DMS153 (cell line): ENCODE measurements at regions not wholly inside any gene's neighbourhood (a gene's known extent, or its start where the extent isn't known, plus 50 kb on each side); places are given as distances from the start of the nearest gene placed in this dataset.
A peak's percentile ranks its signal among the peaks of the same experiment; 100 is the strongest.

Experiments used
- DNase-seq: peaks from one replicate; lab custom pipeline; 2025; lab: John Stamatoyannopoulos, UW

DNA sequence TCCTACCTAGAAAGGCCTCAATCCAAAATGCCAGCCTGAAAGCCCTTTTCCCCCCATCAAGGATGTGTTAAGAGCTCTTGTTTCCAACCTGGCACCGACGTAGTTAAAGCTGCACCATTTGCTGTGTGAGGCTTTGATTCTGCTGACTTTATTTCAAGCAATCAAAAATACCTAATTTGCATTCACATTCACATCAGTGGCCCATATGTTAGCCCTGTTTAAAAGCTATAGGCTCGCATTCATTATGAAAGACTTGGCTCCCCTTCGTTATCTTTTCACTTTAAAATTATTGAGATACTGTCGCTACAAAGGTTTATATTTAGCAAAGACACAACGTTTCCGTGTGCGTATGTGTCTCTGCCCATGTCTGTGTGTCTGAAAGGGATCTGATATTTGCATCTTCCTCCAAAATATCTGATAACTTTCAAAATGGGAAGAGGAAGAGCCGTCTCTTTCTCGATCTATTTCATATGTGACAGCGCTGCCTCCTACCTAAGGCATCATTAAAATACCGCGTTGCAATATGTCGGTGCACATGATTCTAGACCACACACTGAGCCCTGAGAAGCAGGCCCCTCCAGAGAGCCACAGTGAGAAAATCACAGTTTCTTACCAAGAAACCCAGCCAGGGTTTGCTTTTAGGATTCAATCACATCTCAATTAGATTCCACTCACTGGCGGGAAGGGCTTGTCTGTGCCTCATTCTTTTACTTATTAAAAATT is 57.1 kb upstream of the ITPRID1 start:
- DNase-seq, result no peak

DNA sequence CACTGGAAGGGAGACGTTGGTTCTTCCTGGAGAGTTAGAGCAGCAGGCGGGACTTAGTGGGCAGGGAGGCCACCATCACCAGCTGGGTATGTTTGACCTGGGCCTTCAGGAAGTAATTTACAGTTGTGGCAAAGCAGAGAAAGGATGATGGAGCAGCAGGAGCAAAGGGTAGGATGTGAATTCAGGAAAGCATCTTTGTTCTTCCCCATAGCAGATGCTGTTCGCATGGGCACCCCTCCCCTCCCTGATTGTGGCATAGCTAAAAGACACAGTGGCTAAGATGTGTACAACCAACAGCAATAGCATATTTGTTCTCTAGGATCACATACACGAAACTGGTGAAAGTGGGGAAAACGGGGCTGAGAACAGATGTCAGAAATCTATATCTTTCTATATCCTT is 56.3 kb upstream of the ITPRID1 start:
- peak; percentile 15 for DNase-seq

DNA sequence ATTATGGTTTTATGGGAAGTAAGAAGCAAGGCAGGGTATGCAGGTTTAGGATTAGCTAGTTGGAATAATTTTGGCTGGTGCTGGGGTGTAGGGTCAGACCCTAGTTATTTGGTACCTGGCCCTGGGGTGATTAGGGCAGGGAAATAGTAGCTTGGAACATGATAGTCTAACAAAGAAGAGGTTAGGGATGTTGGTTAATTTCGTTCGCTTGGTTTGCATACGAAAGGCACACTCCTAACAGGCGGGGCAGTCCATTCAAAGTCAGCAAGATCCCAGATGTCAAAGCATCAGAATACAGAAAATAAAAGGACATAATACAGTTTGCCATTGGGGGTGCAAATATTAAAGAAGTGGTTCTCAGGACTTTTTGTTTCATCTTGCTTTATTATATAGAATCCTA is 55.7 kb upstream of the ITPRID1 start:
- no peak for DNase-seq

DNA sequence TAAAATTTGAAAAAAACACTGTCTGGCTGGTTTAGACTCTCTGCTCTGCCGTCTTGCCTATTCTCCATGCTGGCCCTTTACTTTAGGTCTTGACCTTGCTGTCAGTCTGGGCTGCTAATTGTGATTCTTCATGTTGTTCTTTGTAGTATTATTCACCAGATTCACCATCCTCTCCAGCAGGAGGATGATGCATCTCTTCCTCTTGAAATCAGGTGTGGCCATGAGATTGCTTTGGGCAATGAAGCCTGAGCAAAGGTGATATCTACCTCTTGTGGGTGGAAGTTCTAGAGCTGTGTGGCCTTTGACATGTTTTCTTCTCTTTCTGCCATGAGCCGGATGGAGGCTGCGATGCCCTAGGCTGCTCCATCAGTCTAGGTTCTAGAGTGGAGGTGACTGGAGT is 51.3 kb upstream of the ITPRID1 start:
- DNase-seq, result no peak
